Nephron progenitor cell (in vitro differentiated cells): ENCODE measurements at regions not wholly inside any gene's neighbourhood (a gene's known extent, or its start where the extent isn't known, plus 50 kb on each side); places are given as distances from the start of the nearest gene placed in this dataset.
"Not testable (repeated sequence)": the region's sequence is repeated elsewhere in the genome, so short reads cannot be mapped to it uniquely, and the experiment has no call there.

Experiments used
- DNase-seq: peaks from one replicate; pipeline ENCODE4 v3.0.0; 2021
- H3K27ac Mint-ChIP-seq: 2 replicates; pipeline ENCODE4 v1.8.0; 2021; ENCODE audit warnings: mild to moderate bottlenecking, moderate library complexity, mixed read lengths
- H3K27me3 Mint-ChIP-seq: 2 replicates; pipeline ENCODE4 v1.8.0; 2021; ENCODE audit warnings: mild to moderate bottlenecking, low read depth, mixed read lengths; ENCODE audit not compliant: poor library complexity
- H3K36me3 Mint-ChIP-seq: 2 replicates; pipeline ENCODE4 v1.8.0; 2021; ENCODE audit warnings: low read depth, mixed read lengths
- H3K4me1 Mint-ChIP-seq: 2 replicates; pipeline ENCODE4 v1.8.0; 2021; ENCODE audit warnings: mixed read lengths
- H3K4me3 Mint-ChIP-seq: 2 replicates; pipeline ENCODE4 v1.8.0; 2021; ENCODE audit warnings: mild to moderate bottlenecking, moderate library complexity, mixed read lengths
- H3K9me3 Mint-ChIP-seq: 2 replicates; pipeline ENCODE4 v1.8.0; 2021; ENCODE audit warnings: mild to moderate bottlenecking, moderate library complexity, mixed read lengths
- TF ChIP-seq, protein P1 (sequence below): fragments of 200-600 bp; sonication (generic); IDR thresholded peaks from 2 replicates; pipeline ENCODE4 v1.5.0; 2021; ENCODE audit warnings: antibody characterized with exemption

DNA sequence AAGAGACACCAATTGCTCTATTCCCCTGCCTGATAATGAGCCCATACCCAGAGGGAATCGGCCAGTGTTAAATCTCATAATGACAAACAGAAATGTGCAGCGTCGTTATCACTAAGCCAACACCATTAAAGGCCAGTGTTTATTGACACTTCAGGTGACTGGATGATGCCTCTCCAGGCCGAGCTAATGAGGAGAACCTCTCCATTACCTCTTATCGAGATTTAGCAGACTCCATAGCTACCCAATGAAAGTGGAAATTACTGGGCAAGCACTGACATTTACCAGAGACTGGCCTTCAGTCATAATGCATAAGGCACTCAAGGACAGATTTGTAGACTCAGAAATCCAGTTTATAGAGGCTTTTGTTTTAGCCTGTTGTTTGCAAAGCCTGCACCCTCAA lies 669.5 kb downstream of the MAFB start:
- peaks cover 7% of the 10 kb centered on the region for H3K9me3 Mint-ChIP-seq
- H3K27ac Mint-ChIP-seq: no peak overlapping the region
- H3K4me3 Mint-ChIP-seq: no peak overlapping the region
- DNase-seq: no peak
- peaks cover 12% of the 10 kb centered on the region for H3K4me1 Mint-ChIP-seq
- H3K36me3 Mint-ChIP-seq: no peaks in the 10 kb centered on the region
- TF ChIP-seq, protein P1, sequence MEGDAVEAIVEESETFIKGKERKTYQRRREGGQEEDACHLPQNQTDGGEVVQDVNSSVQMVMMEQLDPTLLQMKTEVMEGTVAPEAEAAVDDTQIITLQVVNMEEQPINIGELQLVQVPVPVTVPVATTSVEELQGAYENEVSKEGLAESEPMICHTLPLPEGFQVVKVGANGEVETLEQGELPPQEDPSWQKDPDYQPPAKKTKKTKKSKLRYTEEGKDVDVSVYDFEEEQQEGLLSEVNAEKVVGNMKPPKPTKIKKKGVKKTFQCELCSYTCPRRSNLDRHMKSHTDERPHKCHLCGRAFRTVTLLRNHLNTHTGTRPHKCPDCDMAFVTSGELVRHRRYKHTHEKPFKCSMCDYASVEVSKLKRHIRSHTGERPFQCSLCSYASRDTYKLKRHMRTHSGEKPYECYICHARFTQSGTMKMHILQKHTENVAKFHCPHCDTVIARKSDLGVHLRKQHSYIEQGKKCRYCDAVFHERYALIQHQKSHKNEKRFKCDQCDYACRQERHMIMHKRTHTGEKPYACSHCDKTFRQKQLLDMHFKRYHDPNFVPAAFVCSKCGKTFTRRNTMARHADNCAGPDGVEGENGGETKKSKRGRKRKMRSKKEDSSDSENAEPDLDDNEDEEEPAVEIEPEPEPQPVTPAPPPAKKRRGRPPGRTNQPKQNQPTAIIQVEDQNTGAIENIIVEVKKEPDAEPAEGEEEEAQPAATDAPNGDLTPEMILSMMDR: no peak
- no peaks in the 10 kb centered on the region for H3K27me3 Mint-ChIP-seq

GRCh38 chr20:40017765-40018164 lies 671.3 kb downstream of the MAFB start:
- Mint-ChIP-seq H3K36me3 (peaks cover 2% of the 10 kb centered on the region), H3K4me3 (no peak overlapping the region), H3K4me1 (peaks cover 11% of the 10 kb centered on the region), H3K9me3 (peaks cover 10% of the 10 kb centered on the region), H3K27me3 (no peaks in the 10 kb centered on the region), H3K27ac (no peak overlapping the region)
- no peak for DNase-seq
- TF ChIP-seq, protein P1: no peak

DNA sequence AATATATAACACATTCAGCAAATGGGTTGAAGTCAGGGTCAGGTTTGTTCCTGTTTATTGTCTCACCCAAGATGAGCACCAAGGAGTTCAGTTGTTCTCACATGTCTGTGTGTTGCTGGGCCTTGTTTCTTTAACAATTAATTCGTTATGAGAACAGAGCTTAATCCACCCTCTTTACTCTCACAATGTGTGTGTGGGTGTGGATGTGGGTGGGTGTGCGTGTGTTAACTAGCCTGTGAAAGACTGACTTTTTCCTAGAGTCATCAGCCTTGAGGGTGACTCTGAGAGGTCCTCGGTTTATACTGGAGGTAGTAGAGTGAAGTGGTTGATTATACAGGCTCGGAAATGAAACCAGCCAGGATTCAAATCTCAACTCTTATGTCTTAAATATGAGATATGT lies 672.1 kb downstream of the MAFB start:
- Mint-ChIP-seq H3K4me3 (no peak overlapping the region), H3K36me3 (peaks cover 6% of the 10 kb centered on the region), H3K4me1 (peaks cover 19% of the 10 kb centered on the region), H3K9me3 (peaks cover 16% of the 10 kb centered on the region), H3K27me3 (no peaks in the 10 kb centered on the region), H3K27ac (no peak overlapping the region)
- DNase-seq: no peak
- TF ChIP-seq, protein P1: no peak

GRCh38 chr20:40016392-40016791 lies 672.6 kb downstream of the MAFB start:
- Mint-ChIP-seq H3K27ac (no peak overlapping the region), H3K27me3 (no peaks in the 10 kb centered on the region), H3K4me1 (peaks cover 24% of the 10 kb centered on the region), H3K36me3 (peaks cover 6% of the 10 kb centered on the region), H3K9me3 (peaks cover 18% of the 10 kb centered on the region), H3K4me3 (no peak overlapping the region)
- TF ChIP-seq, protein P1: no peak
- no peak for DNase-seq

- peaks cover 31% of the 10 kb centered on the region for H3K4me1 Mint-ChIP-seq
- H3K27me3 Mint-ChIP-seq, H3K36me3 Mint-ChIP-seq, DNase-seq, H3K27ac Mint-ChIP-seq, H3K4me3 Mint-ChIP-seq: not testable (repeated sequence)
- peaks cover 18% of the 10 kb centered on the region for H3K9me3 Mint-ChIP-seq
Observed at GRCh38 chr20:40012026-40012425, 677.0 kb downstream of the MAFB start.

GRCh38 chr20:40010483-40010882 lies 678.6 kb downstream of the MAFB start:
- Mint-ChIP-seq H3K36me3 (peaks cover 6% of the 10 kb centered on the region), H3K4me3 (no peak overlapping the region), H3K27ac (peak overlapping the region; percentile 50), H3K27me3 (no peaks in the 10 kb centered on the region), H3K4me1 (peaks cover 44% of the 10 kb centered on the region), H3K9me3 (peaks cover 11% of the 10 kb centered on the region)
- DNase-seq: no peak
- TF ChIP-seq, protein P1: no peak
